ENCODE measurements at regions not wholly inside any gene's neighbourhood (a gene's known extent, or its start where the extent isn't known, plus 50 kb on each side); places are given as distances from the start of the nearest gene placed in this dataset.

GRCh38 chr22:48247829-48248228 lies 1485.4 kb downstream of the TBC1D22A start:
- ATAC-seq: no peak
- 69 to 76% (median 73%) methylated on average over 7 of the region's 7 CpGs for WGBS, 3 donors
- Histone ChIP-seq H3K27ac (no peak overlapping the region), H3K36me3 (ENCODE audit: insufficient read depth in 1 of 2, low read depth in 1 of 2) (no peaks in the 10 kb centered on the region), H3K4me1 (no peaks in the 10 kb centered on the region), H3K9me3 (no peaks in the 10 kb centered on the region), H3K4me3 (no peak overlapping the region), H3K27me3 (ENCODE audit: insufficient read depth in 3 of 3, low read length in 2 of 3) (peaks cover 0 to 12% (median 2%) of the 10 kb centered on the region in 3 donors)
- no peak for TF ChIP-seq CTCF (IDR thresholded peaks at IDR 0.05)
- intact Hi-C loops (cut with DNase I): no loop called here
- DNase-seq: no peak

GRCh38 chr22:48245196-48245485 lies 1482.7 kb downstream of the TBC1D22A start:
- peaks cover 0 to 10% (median 5%) of the 10 kb centered on the region in 3 donors for H3K27me3 ChIP-seq (ENCODE audit: insufficient read depth in 3 of 3, low read length in 2 of 3)
- no peaks in the 10 kb centered on the region for H3K36me3 ChIP-seq (ENCODE audit: insufficient read depth in 1 of 2, low read depth in 1 of 2)
- no peaks in the 10 kb centered on the region for H3K4me1 ChIP-seq
- no peak overlapping the region for H3K4me3 ChIP-seq
- intact Hi-C loops (cut with DNase I): no loop called here
- H3K9me3 ChIP-seq: no peaks in the 10 kb centered on the region
- DNase-seq: no peak
- 43 to 60% (median 48%) methylated on average over 2 of the region's 2 CpGs for WGBS, 3 donors
- no peak for ATAC-seq
- TF ChIP-seq CTCF (IDR thresholded peaks at IDR 0.05): no peak
- no peak overlapping the region for H3K27ac ChIP-seq

- ATAC-seq: no peak
- H3K36me3 ChIP-seq (ENCODE audit: insufficient read depth in 1 of 2, low read depth in 1 of 2): no peaks in the 10 kb centered on the region
- 89 to 91% (median 91%) methylated on average over 32 to 33 of the region's 33 CpGs for WGBS, 3 donors
Observed at GRCh38 chr22:48244388-48245195, 1482.1 kb downstream of the TBC1D22A start.

GRCh38 chr22:48242461-48242864 lies 1480.0 kb downstream of the TBC1D22A start:
- DNase-seq: no peak
- no peaks in the 10 kb centered on the region for H3K9me3 ChIP-seq
- peaks cover 0 to 11% (median 5%) of the 10 kb centered on the region in 3 donors for H3K27me3 ChIP-seq (ENCODE audit: insufficient read depth in 3 of 3, low read length in 2 of 3)
- no peak overlapping the region for H3K27ac ChIP-seq
- no peaks in the 10 kb centered on the region for H3K36me3 ChIP-seq (ENCODE audit: insufficient read depth in 1 of 2, low read depth in 1 of 2)
- no peak for ATAC-seq
- no peak overlapping the region for H3K4me3 ChIP-seq
- WGBS, 3 donors: 79 to 85% (median 84%) methylated on average over 7 of the region's 7 CpGs
- no peaks in the 10 kb centered on the region for H3K4me1 ChIP-seq
- TF ChIP-seq CTCF (IDR thresholded peaks at IDR 0.05): no peak
- intact Hi-C loops (cut with DNase I): no loop called here

More at GRCh38 chr22:48244388-48245195, 1482.1 kb downstream of the TBC1D22A start:
- H3K27ac ChIP-seq: no peak overlapping the region
- DNase-seq: no peak
- peaks cover 0 to 11% (median 5%) of the 10 kb centered on the region in 3 donors for H3K27me3 ChIP-seq (ENCODE audit: insufficient read depth in 3 of 3, low read length in 2 of 3)
- intact Hi-C loops (cut with DNase I): no loop called here
- no peak for TF ChIP-seq CTCF (IDR thresholded peaks at IDR 0.05)
- H3K4me3 ChIP-seq: no peak overlapping the region
- H3K4me1 ChIP-seq: no peaks in the 10 kb centered on the region
- no peaks in the 10 kb centered on the region for H3K9me3 ChIP-seq

- intact Hi-C loops (cut with DNase I): no loop called here
- no peak for DNase-seq
- no peak for ATAC-seq
- Histone ChIP-seq H3K27me3 (ENCODE audit: insufficient read depth in 3 of 3, low read length in 2 of 3) (peaks cover 0 to 8% (median 5%) of the 10 kb centered on the region in 3 donors), H3K4me3 (no peak overlapping the region), H3K36me3 (ENCODE audit: insufficient read depth in 1 of 2, low read depth in 1 of 2) (no peaks in the 10 kb centered on the region), H3K9me3 (no peaks in the 10 kb centered on the region), H3K27ac (no peak overlapping the region), H3K4me1 (no peaks in the 10 kb centered on the region)
- TF ChIP-seq CTCF (IDR thresholded peaks at IDR 0.05): no peak
- WGBS, 3 donors: 66 to 72% (median 67%) methylated on average over 16 of the region's 16 CpGs
Observed at GRCh38 chr22:48241658-48242057, 1479.2 kb downstream of the TBC1D22A start.

All from psoas muscle (tissue), 7 donors.